ENCODE measurements at regions not wholly inside any gene's neighbourhood (a gene's known extent, or its start where the extent isn't known, plus 50 kb on each side); places are given as distances from the start of the nearest gene placed in this dataset.
A peak's percentile ranks its signal among the peaks of the same experiment; 100 is the strongest.

DNA sequence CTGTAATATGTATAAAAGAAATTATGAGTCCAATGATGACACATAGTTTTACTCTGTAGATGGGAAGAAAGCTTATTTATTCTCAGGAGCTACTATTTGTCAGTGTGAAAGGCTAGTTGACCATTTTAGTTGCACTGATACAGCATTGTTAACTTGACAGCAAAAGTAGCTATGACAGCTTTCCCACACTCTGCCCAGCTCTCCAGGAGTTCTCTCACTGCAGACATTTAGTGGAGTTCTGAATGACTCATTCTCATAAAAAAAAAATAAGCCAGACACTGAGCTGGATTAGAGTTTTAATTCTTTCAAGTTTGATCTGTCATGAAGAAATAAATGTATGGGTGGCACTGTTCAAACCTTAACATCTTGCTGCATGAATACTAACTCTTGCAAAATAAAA, 77.2 kb upstream of the CFAP20DC start:
- H3K4me3 ChIP-seq = no peak overlapping the region
- DNase-seq (ENCODE audit: low read depth in 1 of 2, low spot score in 1 of 2) = peak; percentile 21 to 43
- no peak for TF ChIP-seq CTCF (IDR thresholded peaks at IDR 0.05; ENCODE audit: low read depth, low read length)
- no peaks in the 10 kb centered on the region for H3K27me3 ChIP-seq
- no peaks in the 10 kb centered on the region for H3K36me3 ChIP-seq
- no peaks in the 10 kb centered on the region for H3K9me3 ChIP-seq (ENCODE audit: low read depth)
- H3K27ac ChIP-seq = no peak overlapping the region
- H3K4me1 ChIP-seq (ENCODE audit: low read depth) = peaks cover 7% of the 10 kb centered on the region

DNA sequence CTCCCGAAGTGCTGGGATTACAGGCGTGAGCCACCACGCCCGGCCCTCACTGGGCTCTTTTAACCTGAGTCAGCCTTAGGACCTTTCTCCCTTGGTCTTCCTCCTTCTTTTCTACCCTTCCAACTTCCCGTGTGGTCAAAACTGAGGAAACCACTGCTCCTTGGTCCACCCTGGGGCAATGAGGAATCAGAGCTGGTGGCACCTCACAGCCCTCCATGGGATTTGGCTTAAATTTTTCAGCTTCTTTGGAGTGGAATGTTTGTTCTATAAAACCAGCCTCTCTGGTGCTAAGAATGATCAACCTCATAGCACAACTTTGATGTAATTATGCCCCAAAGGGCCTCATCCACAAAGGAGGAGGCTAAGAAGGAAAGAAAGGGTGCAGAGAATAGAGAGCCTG, 76.6 kb upstream of the CFAP20DC start:
- Histone ChIP-seq H3K4me3 (no peak overlapping the region), H3K27me3 (no peaks in the 10 kb centered on the region), H3K36me3 (no peaks in the 10 kb centered on the region), H3K4me1 (ENCODE audit: low read depth) (peaks cover 7% of the 10 kb centered on the region), H3K27ac (no peak overlapping the region), H3K9me3 (ENCODE audit: low read depth) (no peaks in the 10 kb centered on the region)
- no peak for DNase-seq (ENCODE audit: low read depth in 1 of 2, low spot score in 1 of 2)
- no peak for TF ChIP-seq CTCF (IDR thresholded peaks at IDR 0.05; ENCODE audit: low read depth, low read length)

DNA sequence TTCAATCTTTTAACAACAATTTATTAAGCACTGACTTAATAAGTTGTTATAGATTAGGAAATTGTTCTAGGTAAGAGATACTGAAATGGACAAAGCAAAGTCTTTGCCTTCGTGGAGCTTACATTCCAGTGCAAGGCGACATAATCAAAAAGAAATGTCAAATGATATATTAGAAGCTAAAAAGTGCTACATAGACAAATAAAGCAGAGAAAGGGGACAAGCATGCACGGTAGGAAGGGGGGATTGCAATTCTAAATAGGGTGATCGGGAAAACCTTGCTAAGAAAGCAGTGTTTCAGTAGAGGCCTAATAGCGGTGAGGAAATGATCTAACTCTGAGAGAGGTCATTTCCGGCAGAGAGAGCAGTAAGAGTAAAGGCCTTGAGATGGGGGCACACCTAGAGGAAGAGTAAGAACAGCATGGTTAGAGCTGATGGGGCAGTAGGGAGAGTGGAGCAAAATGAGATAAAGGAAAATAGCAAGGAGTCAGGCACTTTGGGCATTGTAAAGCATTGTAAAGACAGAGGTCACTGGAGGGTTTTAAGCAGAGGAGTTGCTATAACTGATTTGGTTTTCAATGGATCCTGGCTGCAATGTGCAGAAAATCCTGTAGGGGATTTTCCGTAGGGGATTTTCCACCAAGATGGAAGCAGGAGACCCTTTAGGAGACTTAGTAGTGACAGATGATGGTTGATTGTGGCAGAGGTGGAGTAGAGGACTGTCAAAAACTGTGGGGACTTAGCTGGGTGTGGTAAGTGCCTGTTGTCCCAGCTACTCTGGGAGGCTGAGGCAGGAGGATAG, 71.7 kb upstream of the CFAP20DC start:
- H3K27me3 ChIP-seq = peaks cover 11% of the 10 kb centered on the region
- no peak overlapping the region for H3K4me3 ChIP-seq
- H3K27ac ChIP-seq = no peak overlapping the region
- no peak for DNase-seq (ENCODE audit: low read depth in 1 of 2, low spot score in 1 of 2)
- no peaks in the 10 kb centered on the region for H3K9me3 ChIP-seq (ENCODE audit: low read depth)
- no peaks in the 10 kb centered on the region for H3K4me1 ChIP-seq (ENCODE audit: low read depth)
- TF ChIP-seq CTCF (IDR thresholded peaks at IDR 0.05; ENCODE audit: low read depth, low read length) = no peak
- H3K36me3 ChIP-seq = no peaks in the 10 kb centered on the region

- H3K4me3 ChIP-seq = no peak overlapping the region
- no peak for DNase-seq (ENCODE audit: low read depth in 1 of 2, low spot score in 1 of 2)
- H3K36me3 ChIP-seq = no peaks in the 10 kb centered on the region
- H3K27me3 ChIP-seq = peaks cover 13% of the 10 kb centered on the region
- no peak for TF ChIP-seq CTCF (IDR thresholded peaks at IDR 0.05; ENCODE audit: low read depth, low read length)
- peaks cover 3% of the 10 kb centered on the region for H3K4me1 ChIP-seq (ENCODE audit: low read depth)
- no peak overlapping the region for H3K27ac ChIP-seq
- no peaks in the 10 kb centered on the region for H3K9me3 ChIP-seq (ENCODE audit: low read depth)
Measured at GRCh38 chr3:59118928-59119327, 69.1 kb upstream of the CFAP20DC start.

- Histone ChIP-seq H3K27me3 (peaks cover 24% of the 10 kb centered on the region), H3K4me1 (ENCODE audit: low read depth) (peaks cover 3% of the 10 kb centered on the region), H3K9me3 (ENCODE audit: low read depth) (no peaks in the 10 kb centered on the region), H3K4me3 (no peak overlapping the region), H3K36me3 (no peaks in the 10 kb centered on the region), H3K27ac (no peak overlapping the region)
- TF ChIP-seq CTCF (IDR thresholded peaks at IDR 0.05; ENCODE audit: low read depth, low read length) = no peak
- DNase-seq (ENCODE audit: low read depth in 1 of 2, low spot score in 1 of 2) = no peak
Measured at GRCh38 chr3:59117396-59117795, 67.6 kb upstream of the CFAP20DC start.

Data from cardiac muscle cell (in vitro differentiated cells and primary cell).